Nephron progenitor cell (in vitro differentiated cells): ENCODE measurements at regions not wholly inside any gene's neighbourhood (a gene's known extent, or its start where the extent isn't known, plus 50 kb on each side); places are given as distances from the start of the nearest gene placed in this dataset.

Experiments
- DNase-seq: peaks from one replicate; pipeline ENCODE4 v3.0.0; 2021
- H3K27ac Mint-ChIP-seq: 2 replicates; pipeline ENCODE4 v1.8.0; 2021; ENCODE audit warnings: mild to moderate bottlenecking, moderate library complexity, mixed read lengths
- H3K27me3 Mint-ChIP-seq: 2 replicates; pipeline ENCODE4 v1.8.0; 2021; ENCODE audit warnings: mild to moderate bottlenecking, low read depth, mixed read lengths; ENCODE audit not compliant: poor library complexity
- H3K36me3 Mint-ChIP-seq: 2 replicates; pipeline ENCODE4 v1.8.0; 2021; ENCODE audit warnings: low read depth, mixed read lengths
- H3K4me1 Mint-ChIP-seq: 2 replicates; pipeline ENCODE4 v1.8.0; 2021; ENCODE audit warnings: mixed read lengths
- H3K4me3 Mint-ChIP-seq: 2 replicates; pipeline ENCODE4 v1.8.0; 2021; ENCODE audit warnings: mild to moderate bottlenecking, moderate library complexity, mixed read lengths
- H3K9me3 Mint-ChIP-seq: 2 replicates; pipeline ENCODE4 v1.8.0; 2021; ENCODE audit warnings: mild to moderate bottlenecking, moderate library complexity, mixed read lengths
- TF ChIP-seq, protein P1 (sequence below): fragments of 200-600 bp; sonication (generic); IDR thresholded peaks from 2 replicates; pipeline ENCODE4 v1.5.0; 2021; ENCODE audit warnings: antibody characterized with exemption

- TF ChIP-seq, protein P1, sequence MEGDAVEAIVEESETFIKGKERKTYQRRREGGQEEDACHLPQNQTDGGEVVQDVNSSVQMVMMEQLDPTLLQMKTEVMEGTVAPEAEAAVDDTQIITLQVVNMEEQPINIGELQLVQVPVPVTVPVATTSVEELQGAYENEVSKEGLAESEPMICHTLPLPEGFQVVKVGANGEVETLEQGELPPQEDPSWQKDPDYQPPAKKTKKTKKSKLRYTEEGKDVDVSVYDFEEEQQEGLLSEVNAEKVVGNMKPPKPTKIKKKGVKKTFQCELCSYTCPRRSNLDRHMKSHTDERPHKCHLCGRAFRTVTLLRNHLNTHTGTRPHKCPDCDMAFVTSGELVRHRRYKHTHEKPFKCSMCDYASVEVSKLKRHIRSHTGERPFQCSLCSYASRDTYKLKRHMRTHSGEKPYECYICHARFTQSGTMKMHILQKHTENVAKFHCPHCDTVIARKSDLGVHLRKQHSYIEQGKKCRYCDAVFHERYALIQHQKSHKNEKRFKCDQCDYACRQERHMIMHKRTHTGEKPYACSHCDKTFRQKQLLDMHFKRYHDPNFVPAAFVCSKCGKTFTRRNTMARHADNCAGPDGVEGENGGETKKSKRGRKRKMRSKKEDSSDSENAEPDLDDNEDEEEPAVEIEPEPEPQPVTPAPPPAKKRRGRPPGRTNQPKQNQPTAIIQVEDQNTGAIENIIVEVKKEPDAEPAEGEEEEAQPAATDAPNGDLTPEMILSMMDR, result no peak
- no peak for DNase-seq
- Mint-ChIP-seq H3K27me3 (no peaks in the 10 kb centered on the region), H3K4me3 (no peak overlapping the region), H3K9me3 (peaks cover 3% of the 10 kb centered on the region), H3K4me1 (peaks cover 29% of the 10 kb centered on the region), H3K36me3 (no peaks in the 10 kb centered on the region), H3K27ac (no peak overlapping the region)
Observed at GRCh38 chr2:240375024-240375645, 60.3 kb upstream of the GPC1 start.

DNA sequence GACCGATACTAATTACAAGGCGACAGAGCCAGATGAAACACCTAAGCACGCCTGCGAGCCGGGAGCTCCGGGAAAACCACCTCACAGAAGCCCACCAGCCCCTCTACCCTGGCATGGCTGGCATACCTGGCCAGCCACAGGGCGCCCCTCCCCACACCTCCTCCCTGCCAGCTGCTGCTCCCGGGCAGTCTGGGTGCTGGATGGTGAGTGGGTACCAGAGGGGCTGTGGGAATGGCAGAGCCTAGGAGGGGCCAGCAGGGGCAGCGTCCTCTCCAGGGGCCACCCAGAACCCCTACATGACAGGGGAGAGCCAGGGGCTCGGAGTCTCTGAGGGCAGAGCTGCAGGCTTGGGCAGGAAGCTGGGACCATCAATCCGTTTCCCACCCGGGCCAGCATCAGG lies 58.7 kb upstream of the GPC1 start:
- no peak overlapping the region for H3K27ac Mint-ChIP-seq
- peaks cover 7% of the 10 kb centered on the region for H3K27me3 Mint-ChIP-seq
- TF ChIP-seq, protein P1, result no peak
- H3K4me1 Mint-ChIP-seq, result peaks cover 18% of the 10 kb centered on the region
- no peak overlapping the region for H3K4me3 Mint-ChIP-seq
- DNase-seq, result no peak
- no peaks in the 10 kb centered on the region for H3K36me3 Mint-ChIP-seq
- peaks cover 8% of the 10 kb centered on the region for H3K9me3 Mint-ChIP-seq

DNA sequence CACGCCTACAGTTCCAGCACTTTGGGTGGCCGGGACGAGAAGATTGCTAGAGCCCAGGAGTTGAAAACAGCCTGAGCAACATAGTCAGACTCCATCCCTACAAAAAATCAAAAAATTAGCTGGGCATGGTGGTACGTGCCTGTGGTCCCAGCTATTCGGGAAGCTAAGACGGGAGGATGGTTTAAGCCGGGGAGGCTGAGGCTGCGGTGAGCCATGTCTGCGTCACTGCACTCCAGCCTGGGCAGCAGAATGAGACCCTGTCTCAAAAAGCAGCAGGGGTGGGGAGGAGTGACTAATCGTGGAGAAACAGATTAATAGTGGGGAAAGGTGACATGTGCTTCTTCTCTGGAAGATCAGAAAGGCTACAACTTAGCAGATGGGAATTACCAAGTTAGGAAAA lies 58.1 kb upstream of the GPC1 start:
- no peaks in the 10 kb centered on the region for H3K36me3 Mint-ChIP-seq
- H3K4me3 Mint-ChIP-seq, result no peak overlapping the region
- peaks cover 7% of the 10 kb centered on the region for H3K27me3 Mint-ChIP-seq
- no peak overlapping the region for H3K27ac Mint-ChIP-seq
- DNase-seq, result no peak
- peaks cover 8% of the 10 kb centered on the region for H3K9me3 Mint-ChIP-seq
- TF ChIP-seq, protein P1, result no peak
- peaks cover 16% of the 10 kb centered on the region for H3K4me1 Mint-ChIP-seq

DNA sequence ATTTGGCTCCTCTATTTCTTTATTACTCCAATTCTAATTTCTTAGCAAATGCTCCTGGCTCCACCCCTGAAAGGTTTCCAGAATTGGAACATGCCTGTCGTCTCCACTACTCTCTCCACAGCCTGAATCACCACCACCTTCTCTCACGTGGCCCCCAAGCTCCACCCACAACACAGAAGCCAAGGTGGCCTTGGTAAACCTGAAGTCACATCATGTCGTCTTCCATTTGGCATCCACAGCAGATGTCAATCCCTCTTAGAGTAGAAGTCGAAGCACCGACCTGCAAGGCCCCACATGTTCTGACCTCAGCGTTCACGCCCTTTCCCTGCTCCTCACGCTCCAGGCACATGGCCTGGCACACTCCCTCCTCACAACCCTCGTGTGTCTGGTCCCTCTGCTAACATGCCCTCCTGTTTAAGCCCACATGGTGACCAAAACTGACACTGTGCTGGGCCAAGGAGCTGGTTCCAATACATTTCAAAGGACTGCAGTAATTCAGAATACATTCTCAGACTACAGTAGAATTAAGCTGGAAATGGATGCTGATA lies 56.3 kb upstream of the GPC1 start:
- DNase-seq, result no peak
- no peak overlapping the region for H3K4me3 Mint-ChIP-seq
- TF ChIP-seq, protein P1, result no peak
- H3K36me3 Mint-ChIP-seq, result no peaks in the 10 kb centered on the region
- peaks cover 7% of the 10 kb centered on the region for H3K27me3 Mint-ChIP-seq
- peaks cover 8% of the 10 kb centered on the region for H3K9me3 Mint-ChIP-seq
- peaks cover 10% of the 10 kb centered on the region for H3K4me1 Mint-ChIP-seq
- H3K27ac Mint-ChIP-seq, result no peak overlapping the region

- Mint-ChIP-seq H3K4me1 (peaks cover 6% of the 10 kb centered on the region), H3K4me3 (no peak overlapping the region), H3K27ac (no peak overlapping the region), H3K9me3 (peaks cover 8% of the 10 kb centered on the region), H3K36me3 (no peaks in the 10 kb centered on the region), H3K27me3 (peaks cover 13% of the 10 kb centered on the region)
- TF ChIP-seq, protein P1, result no peak
- no peak for DNase-seq
Observed at GRCh38 chr2:240383099-240383758, 52.2 kb upstream of the GPC1 start.
